ENCODE measurements at regions not wholly inside any gene's neighbourhood (a gene's known extent, or its start where the extent isn't known, plus 50 kb on each side); places are given as distances from the start of the nearest gene placed in this dataset.

- no peak overlapping the region for H2BK20ac ChIP-seq (ENCODE audit: low read depth, low read length, poor library complexity, severe bottlenecking)
- H3K23ac ChIP-seq (ENCODE audit: insufficient read length, low read depth, low read length) = no peak overlapping the region
- no peak overlapping the region for H2BK15ac ChIP-seq (ENCODE audit: low read depth, low read length)
- Mint-ChIP-seq H3K27me3 (ENCODE audit: low read depth) (no peaks in the 10 kb centered on the region; the same call in 1 of the 2 replicates), H3K4me3 (no peak overlapping the region), H3K36me3 (ENCODE audit: insufficient read depth in 1 of 3, low read depth in 3 of 3) (peaks cover 0 to 6% (median 2%) of the 10 kb centered on the region in 3 experiments; a peak in 3 of 7 replicates), H3K27ac (no peak overlapping the region; a peak in 1 of 7 replicates), H3K4me1 (peaks cover 18 to 30% of the 10 kb centered on the region in 2 experiments), H3K9me3 (peaks cover 0 to 5% of the 10 kb centered on the region in 2 experiments; a peak in 1 of 5 replicates)
- no peaks in the 10 kb centered on the region; the same call in 1 of the 2 replicates for H3K4me1 ChIP-seq (ENCODE audit: insufficient read depth, low read length)
- H3K27ac ChIP-seq (ENCODE audit: insufficient read length, low read depth, low read length) = no peak overlapping the region
- no peak overlapping the region for H3K4ac ChIP-seq (ENCODE audit: low read depth, low read length)
- no peak overlapping the region for H3K18ac ChIP-seq (ENCODE audit: insufficient read length, low read depth, low read length)
- no peak overlapping the region for H2AFZ ChIP-seq (ENCODE audit: low read length)
- H3K27me3 ChIP-seq (ENCODE audit: insufficient read depth, low read length) = no peaks in the 10 kb centered on the region
- H3K9me3 ChIP-seq (ENCODE audit: control insufficient read depth, low read depth, low read length) = no peaks in the 10 kb centered on the region
- no peak overlapping the region for H4K8ac ChIP-seq (replicated peaks; ENCODE audit: insufficient read length, low read depth, low read length)
- H3K14ac ChIP-seq (ENCODE audit: insufficient read depth, low read length) = no peak overlapping the region
- no peak overlapping the region for H3K9ac ChIP-seq (ENCODE audit: extremely low read depth, insufficient read length, low read length)
- no peak overlapping the region for H3T11ph ChIP-seq (ENCODE audit: low read length)
- no peak overlapping the region for H4K91ac ChIP-seq (ENCODE audit: insufficient read length, low read depth, low read length)
- H3K79me2 ChIP-seq (ENCODE audit: insufficient read depth, low read length) = no peaks in the 10 kb centered on the region
- H4K5ac ChIP-seq (ENCODE audit: insufficient read length, low read depth, low read length) = no peak overlapping the region
- no peaks in the 10 kb centered on the region for H4K20me1 ChIP-seq (ENCODE audit: control insufficient read depth, insufficient read depth, insufficient read length)
- H2AK5ac ChIP-seq (ENCODE audit: insufficient read length, low read length) = no peak overlapping the region
- H3K23me2 ChIP-seq (ENCODE audit: insufficient read length, low read depth, low read length, poor library complexity, severe bottlenecking) = no peaks in the 10 kb centered on the region
- TF ChIP-seq CTCF (conservative IDR thresholded peaks at IDR 0.05) = no peak
- H2BK12ac ChIP-seq (ENCODE audit: insufficient read length, low read depth, low read length) = no peak overlapping the region
- no peak overlapping the region for H3K4me2 ChIP-seq (ENCODE audit: insufficient read depth, insufficient read length, low read length)
- no peak for DNase-seq
- H3K56ac ChIP-seq (ENCODE audit: insufficient read length, low read depth, low read length) = no peak overlapping the region
- no peaks in the 10 kb centered on the region for H3K79me1 ChIP-seq (ENCODE audit: insufficient read depth, low read depth, low read length, poor library complexity, severe bottlenecking)
- H2BK5ac ChIP-seq (ENCODE audit: insufficient read length, low read length) = no peak overlapping the region
- no peak overlapping the region for H2BK120ac ChIP-seq (ENCODE audit: low read depth, low read length, poor library complexity, severe bottlenecking)
- WGBS (ENCODE audit: extremely low coverage, insufficient read length, low lambda C conversion rate) = no CpG with 5 or more reads among the region's 4 CpGs
Measured at GRCh38 chr7:88368686-88369085, 62.0 kb upstream of the STEAP4 start.
